ENCODE measurements at regions not wholly inside any gene's neighbourhood (a gene's known extent, or its start where the extent isn't known, plus 50 kb on each side); places are given as distances from the start of the nearest gene placed in this dataset.
"Not testable (repeated sequence)": the region's sequence is repeated elsewhere in the genome, so short reads cannot be mapped to it uniquely, and the experiment has no call there.

- no peak for DNase-seq
These were observed 239.3 kb downstream of the NRIP1 start for GRCh38 chr21:14825514-14825974.

- DNase-seq = no peak
These were observed 240.7 kb downstream of the NRIP1 start for GRCh38 chr21:14824126-14824525.

GRCh38 chr21:14817311-14817710 lies 247.5 kb downstream of the NRIP1 start:
- no peak for DNase-seq

GRCh38 chr21:14814991-14815390 lies 249.8 kb downstream of the NRIP1 start:
- no peak for DNase-seq

GRCh38 chr21:14814282-14814681 lies 250.5 kb downstream of the NRIP1 start:
- no peak for DNase-seq

GRCh38 chr21:14804170-14804569 lies 258.1 kb upstream of the SAMSN1 start:
- DNase-seq = not testable (repeated sequence)

GRCh38 chr21:14797543-14797942 lies 251.4 kb upstream of the SAMSN1 start:
- DNase-seq = no peak

- no peak for DNase-seq
These were observed 241.2 kb upstream of the SAMSN1 start for GRCh38 chr21:14787312-14787711.

- no peak for DNase-seq
These were observed 239.6 kb upstream of the SAMSN1 start for GRCh38 chr21:14785679-14786078.

- DNase-seq = peak; percentile 66
These were observed 227.7 kb upstream of the SAMSN1 start for GRCh38 chr21:14773777-14774345.

GRCh38 chr21:14771593-14771992 lies 225.5 kb upstream of the SAMSN1 start:
- DNase-seq = no peak

GRCh38 chr21:14768042-14768441 lies 221.9 kb upstream of the SAMSN1 start:
- DNase-seq = no peak

- DNase-seq = no peak
These were observed 221.2 kb upstream of the SAMSN1 start for GRCh38 chr21:14767192-14767852.

- no peak for DNase-seq
These were observed 220.1 kb upstream of the SAMSN1 start for GRCh38 chr21:14766241-14766640.

GRCh38 chr21:14763695-14764064 lies 217.6 kb upstream of the SAMSN1 start:
- no peak for DNase-seq

GRCh38 chr21:14762734-14763694 lies 216.9 kb upstream of the SAMSN1 start:
- no peak for DNase-seq

GRCh38 chr21:14762327-14762726 lies 216.2 kb upstream of the SAMSN1 start:
- no peak for DNase-seq

- no peak for DNase-seq
These were observed 213.2 kb upstream of the SAMSN1 start for GRCh38 chr21:14759285-14759684.

- no peak for DNase-seq
These were observed 212.7 kb upstream of the SAMSN1 start for GRCh38 chr21:14758849-14759248.

- no peak for DNase-seq
These were observed 211.6 kb upstream of the SAMSN1 start for GRCh38 chr21:14757533-14758327.

GRCh38 chr21:14755086-14755485 lies 209.0 kb upstream of the SAMSN1 start:
- DNase-seq = no peak

- DNase-seq = no peak
These were observed 208.6 kb upstream of the SAMSN1 start for GRCh38 chr21:14754682-14755081.

GRCh38 chr21:14754259-14754604 lies 208.1 kb upstream of the SAMSN1 start:
- no peak for DNase-seq
